Neuron (in vitro differentiated cells): ENCODE measurements at regions not wholly inside any gene's neighbourhood (a gene's known extent, or its start where the extent isn't known, plus 50 kb on each side); places are given as distances from the start of the nearest gene placed in this dataset.

ENCODE experiments used
- H2AFZ ChIP-seq: one replicate; pipeline ENCODE4 v1.6.1; 2013; ENCODE audit warnings: low read depth, mild to moderate bottlenecking, inconsistent platforms, low read length, moderate library complexity
- H3K27me3 ChIP-seq: one replicate; pipeline ENCODE4 v1.6.1; 2013; ENCODE audit warnings: low read length; ENCODE audit not compliant: insufficient read depth
- H3K36me3 ChIP-seq: one replicate; pipeline ENCODE4 v1.6.1; 2013; ENCODE audit warnings: low read length; ENCODE audit not compliant: insufficient read depth
- H3K4me1 ChIP-seq: one replicate; pipeline ENCODE4 v1.6.1; 2013; ENCODE audit warnings: low read length; ENCODE audit not compliant: insufficient read depth
- H3K4me3 ChIP-seq: 2 replicates; pipeline ENCODE4 v1.5.1; 2013; ENCODE audit warnings: mild to moderate bottlenecking, low read length, moderate library complexity
- H3K9me3 ChIP-seq: one replicate; pipeline ENCODE4 v1.6.1; 2013; ENCODE audit warnings: low read length

DNA sequence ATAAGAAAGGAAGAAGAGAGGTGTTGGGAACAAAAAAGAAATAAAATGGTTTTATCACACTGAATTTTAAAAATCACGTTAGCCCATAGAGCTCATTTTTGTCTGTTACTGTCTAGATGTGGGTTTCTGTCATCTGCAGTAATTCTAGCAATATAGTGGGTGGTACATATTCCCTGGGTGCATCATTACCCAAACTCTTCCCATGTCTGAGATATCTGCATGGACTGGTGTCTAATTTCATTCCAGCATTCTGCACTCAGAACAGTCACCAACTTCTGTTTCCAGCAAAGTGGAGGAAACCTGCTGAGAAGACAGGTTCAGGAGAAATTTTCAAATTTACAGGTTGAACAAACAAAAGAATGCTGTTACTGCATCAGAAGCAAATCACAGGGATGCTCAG lies 263.8 kb downstream of the CDH11 start:
- no peaks in the 10 kb centered on the region for H3K36me3 ChIP-seq
- no peak overlapping the region for H3K4me3 ChIP-seq
- no peak overlapping the region for H2AFZ ChIP-seq
- no peaks in the 10 kb centered on the region for H3K4me1 ChIP-seq
- H3K27me3 ChIP-seq = no peaks in the 10 kb centered on the region
- no peaks in the 10 kb centered on the region for H3K9me3 ChIP-seq

DNA sequence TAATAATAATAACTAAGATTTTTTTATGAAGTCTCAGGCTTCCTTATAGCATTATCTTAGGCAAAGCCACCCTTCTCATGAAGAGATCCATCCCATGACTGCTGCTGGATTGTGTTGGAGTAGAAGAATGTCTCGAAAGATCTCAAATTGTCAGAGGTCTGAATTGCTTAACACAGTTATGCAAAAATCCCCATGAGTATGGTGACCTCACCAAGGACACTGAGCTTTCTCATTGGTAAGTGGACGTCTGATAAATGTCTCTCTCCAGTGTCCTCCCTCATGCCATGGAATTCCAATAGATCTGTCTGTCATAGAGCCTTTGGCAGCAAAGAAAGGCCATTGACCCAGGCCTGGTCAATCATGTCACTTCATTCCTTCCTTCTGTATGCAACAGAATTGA lies 264.5 kb downstream of the CDH11 start:
- Histone ChIP-seq H3K9me3 (no peaks in the 10 kb centered on the region), H2AFZ (no peak overlapping the region), H3K4me1 (no peaks in the 10 kb centered on the region), H3K4me3 (no peak overlapping the region), H3K27me3 (no peaks in the 10 kb centered on the region), H3K36me3 (no peaks in the 10 kb centered on the region)

DNA sequence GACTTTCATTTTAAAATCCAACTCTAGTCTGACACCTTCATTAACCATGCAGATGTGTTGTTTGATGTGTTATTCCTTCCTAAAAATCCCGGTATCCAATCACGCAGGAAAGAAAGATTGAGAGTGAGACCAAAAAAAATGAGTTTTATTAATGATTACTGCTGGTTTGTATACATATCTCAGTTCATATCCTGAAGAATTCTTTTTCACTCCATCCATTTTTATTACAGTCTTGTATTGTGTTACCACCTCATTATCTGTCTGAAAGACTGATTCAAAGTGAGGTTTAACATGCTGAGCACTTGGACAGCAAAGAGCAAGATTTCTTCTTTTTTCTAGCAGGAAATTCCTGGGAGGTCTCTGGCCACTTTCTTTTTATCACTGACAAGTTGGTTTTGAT lies 268.3 kb downstream of the CDH11 start:
- H3K4me3 ChIP-seq = no peak overlapping the region
- no peaks in the 10 kb centered on the region for H3K36me3 ChIP-seq
- no peaks in the 10 kb centered on the region for H3K27me3 ChIP-seq
- no peak overlapping the region for H2AFZ ChIP-seq
- H3K4me1 ChIP-seq = no peaks in the 10 kb centered on the region
- no peaks in the 10 kb centered on the region for H3K9me3 ChIP-seq

DNA sequence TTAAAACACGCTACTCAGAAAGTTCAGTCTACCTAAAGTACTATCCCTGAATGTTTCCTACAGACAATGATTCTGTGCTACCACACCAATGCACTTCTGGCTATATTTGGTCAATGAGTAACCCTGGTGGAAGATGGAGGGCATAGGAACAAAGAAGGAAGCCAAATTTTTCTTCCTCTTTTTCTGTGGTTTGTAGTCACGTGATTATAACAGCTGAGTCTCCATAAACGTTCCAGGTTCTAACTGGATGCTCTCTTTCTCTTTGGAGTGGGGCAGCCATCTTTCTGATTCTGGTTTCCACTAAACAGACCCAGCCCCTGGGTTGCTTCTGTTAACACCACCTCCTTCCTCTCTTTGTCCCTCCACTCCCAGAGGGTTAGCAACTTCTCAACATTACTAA lies 274.9 kb downstream of the CDH11 start:
- H3K36me3 ChIP-seq = no peaks in the 10 kb centered on the region
- no peaks in the 10 kb centered on the region for H3K27me3 ChIP-seq
- no peak overlapping the region for H2AFZ ChIP-seq
- no peak overlapping the region for H3K4me3 ChIP-seq
- H3K9me3 ChIP-seq = no peaks in the 10 kb centered on the region
- H3K4me1 ChIP-seq = no peaks in the 10 kb centered on the region

DNA sequence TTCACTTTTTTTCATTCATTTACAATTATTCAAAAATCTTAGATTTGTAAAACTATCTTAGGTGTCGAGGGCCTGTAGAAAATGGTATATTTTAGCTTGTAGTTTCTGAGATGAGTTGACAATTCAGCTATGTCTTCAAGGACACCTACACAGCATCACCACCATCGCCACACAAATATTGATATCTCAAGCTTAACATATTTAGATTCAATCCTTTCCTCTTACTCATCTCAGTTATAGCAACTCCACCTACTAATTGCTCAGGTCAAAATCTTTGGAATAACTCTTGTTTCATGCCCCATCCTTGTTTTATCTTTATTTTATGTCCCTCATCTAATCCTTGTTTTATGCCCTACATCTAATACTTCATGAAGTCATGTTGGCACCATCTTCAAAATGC lies 276.8 kb downstream of the CDH11 start:
- Histone ChIP-seq H3K4me1 (no peaks in the 10 kb centered on the region), H3K9me3 (no peaks in the 10 kb centered on the region), H3K4me3 (no peak overlapping the region), H3K36me3 (no peaks in the 10 kb centered on the region), H2AFZ (no peak overlapping the region), H3K27me3 (no peaks in the 10 kb centered on the region)

DNA sequence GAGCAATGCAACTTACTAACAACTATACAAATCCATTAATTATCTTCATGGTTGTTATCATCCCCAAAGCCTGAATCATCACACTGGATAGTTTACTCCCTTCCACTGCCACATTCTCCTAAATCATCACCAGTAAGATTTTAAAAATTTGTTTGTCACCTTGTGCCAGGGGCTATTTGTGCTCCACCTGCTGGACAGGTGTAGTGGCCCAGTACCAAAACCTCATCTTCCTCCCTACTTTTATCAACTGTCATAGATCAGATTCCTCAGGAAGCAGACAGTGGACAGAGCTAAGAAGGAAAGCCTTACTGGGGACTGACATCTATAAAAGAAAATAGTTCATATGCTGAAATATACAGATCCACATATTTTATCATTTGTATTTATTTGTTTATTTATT lies 280.4 kb downstream of the CDH11 start:
- H3K36me3 ChIP-seq = no peaks in the 10 kb centered on the region
- no peaks in the 10 kb centered on the region for H3K9me3 ChIP-seq
- H3K4me3 ChIP-seq = no peak overlapping the region
- no peak overlapping the region for H2AFZ ChIP-seq
- no peaks in the 10 kb centered on the region for H3K4me1 ChIP-seq
- H3K27me3 ChIP-seq = no peaks in the 10 kb centered on the region

DNA sequence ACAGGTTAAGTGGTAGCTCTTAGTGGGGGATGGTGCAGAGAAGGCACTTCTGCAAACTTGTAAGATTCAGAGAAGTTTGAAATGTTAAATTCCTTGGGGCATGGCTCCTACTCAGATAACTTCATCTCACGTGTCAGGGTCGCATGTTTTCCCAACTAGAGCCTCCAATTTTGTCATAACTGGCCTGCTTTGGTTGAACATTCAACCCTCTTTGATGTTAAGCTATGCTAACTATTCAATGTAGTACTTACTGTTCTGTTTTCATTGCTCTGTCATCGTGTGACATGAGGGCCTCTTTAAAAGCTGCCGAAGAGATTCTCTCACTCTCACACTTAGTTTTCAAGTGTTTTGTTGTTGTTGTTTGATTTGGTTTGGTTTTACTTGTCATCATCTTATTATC lies 280.8 kb downstream of the CDH11 start:
- Histone ChIP-seq H3K27me3 (no peaks in the 10 kb centered on the region), H3K36me3 (no peaks in the 10 kb centered on the region), H2AFZ (no peak overlapping the region), H3K9me3 (no peaks in the 10 kb centered on the region), H3K4me1 (no peaks in the 10 kb centered on the region), H3K4me3 (no peak overlapping the region)

DNA sequence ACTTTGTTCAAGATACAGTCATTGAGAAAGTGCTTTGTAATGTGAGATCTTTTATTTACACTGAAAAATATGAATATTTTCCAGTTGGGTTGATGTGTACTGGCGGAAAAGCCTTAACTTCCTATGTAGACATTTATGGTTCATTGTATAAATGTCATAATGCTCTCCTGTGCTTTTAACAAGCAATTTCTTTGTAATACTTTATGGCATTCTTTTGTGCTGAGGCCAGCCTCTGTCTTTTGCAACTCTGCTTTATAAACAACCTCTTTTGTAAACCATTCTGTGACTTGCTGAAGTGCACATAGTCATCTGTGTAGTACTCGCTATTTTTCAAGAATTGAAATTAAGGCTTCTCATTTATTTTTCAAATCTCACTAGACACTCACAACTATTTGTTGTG lies 291.2 kb downstream of the CDH11 start:
- no peaks in the 10 kb centered on the region for H3K9me3 ChIP-seq
- H3K36me3 ChIP-seq = no peaks in the 10 kb centered on the region
- no peak overlapping the region for H2AFZ ChIP-seq
- H3K4me1 ChIP-seq = no peaks in the 10 kb centered on the region
- H3K4me3 ChIP-seq = no peak overlapping the region
- no peaks in the 10 kb centered on the region for H3K27me3 ChIP-seq

DNA sequence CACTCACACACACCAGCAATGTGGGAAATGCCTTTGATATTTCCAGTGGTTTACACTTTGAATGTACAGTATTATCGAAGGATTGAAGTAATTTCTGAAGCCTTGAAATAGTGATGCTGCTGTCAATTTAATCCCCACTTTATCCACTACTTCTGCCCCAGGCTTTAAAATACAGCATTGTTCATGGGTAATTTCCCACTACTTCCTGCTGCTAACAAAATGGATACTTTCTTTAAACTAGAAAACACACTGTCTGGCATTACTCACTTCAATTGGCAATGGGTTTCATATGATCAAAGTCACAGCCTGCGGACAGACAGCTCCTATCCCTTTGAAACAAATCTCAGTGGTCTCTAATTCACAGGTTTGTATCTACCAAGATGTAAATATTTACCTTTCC lies 292.2 kb downstream of the CDH11 start:
- Histone ChIP-seq H2AFZ (no peak overlapping the region), H3K4me1 (no peaks in the 10 kb centered on the region), H3K4me3 (no peak overlapping the region), H3K36me3 (no peaks in the 10 kb centered on the region), H3K9me3 (no peaks in the 10 kb centered on the region), H3K27me3 (no peaks in the 10 kb centered on the region)

DNA sequence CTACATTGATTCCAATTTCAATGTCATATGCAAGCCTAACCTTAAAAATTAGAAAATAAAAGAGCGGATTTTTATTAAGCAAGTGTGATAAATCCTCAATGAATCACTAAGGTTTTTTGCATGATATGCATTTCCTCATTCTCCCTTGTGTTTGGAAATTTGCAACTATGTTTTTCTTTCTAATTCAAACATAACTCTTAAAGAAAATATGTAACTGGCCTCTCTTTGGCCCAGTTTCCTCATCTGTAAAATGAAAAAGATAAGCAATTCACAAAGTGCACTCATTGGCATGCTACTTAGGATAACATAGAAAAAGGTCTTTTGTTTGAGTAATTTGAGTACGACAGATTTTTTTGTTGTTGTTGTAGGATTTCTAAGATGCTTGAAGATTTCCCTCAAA lies 295.5 kb downstream of the CDH11 start:
- Histone ChIP-seq H3K36me3 (no peaks in the 10 kb centered on the region), H3K27me3 (no peaks in the 10 kb centered on the region), H2AFZ (no peak overlapping the region), H3K4me1 (no peaks in the 10 kb centered on the region), H3K9me3 (no peaks in the 10 kb centered on the region), H3K4me3 (no peak overlapping the region)

DNA sequence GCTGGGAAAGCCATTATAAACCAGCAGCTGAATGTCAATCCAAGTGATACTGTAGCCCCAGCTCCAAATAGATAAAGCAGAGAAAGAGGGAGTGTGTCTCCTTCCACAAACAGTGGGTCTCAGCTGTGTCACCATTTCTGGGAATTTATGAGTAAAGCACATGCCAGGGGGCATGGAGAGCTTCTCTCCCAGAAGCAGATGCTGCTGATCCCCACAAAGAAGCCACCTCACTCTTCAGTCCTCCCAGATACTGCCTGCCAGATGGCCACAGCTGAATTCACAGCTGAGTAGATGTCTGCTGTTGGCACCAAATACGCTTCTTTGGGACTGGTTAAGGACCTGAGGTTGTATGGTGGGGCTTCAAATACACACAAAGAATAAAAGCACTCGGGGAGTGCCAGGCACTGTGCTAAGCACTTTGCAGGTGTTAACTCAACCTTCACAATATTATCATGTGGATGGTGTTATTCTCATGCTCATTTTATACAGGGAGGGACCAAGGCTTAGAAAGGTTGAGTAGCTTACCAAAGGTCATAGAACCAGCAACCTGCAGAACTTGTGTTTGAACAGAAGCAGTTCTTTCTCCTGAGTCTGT lies 298.3 kb downstream of the CDH11 start:
- H3K9me3 ChIP-seq = no peaks in the 10 kb centered on the region
- H3K27me3 ChIP-seq = no peaks in the 10 kb centered on the region
- no peaks in the 10 kb centered on the region for H3K36me3 ChIP-seq
- H3K4me3 ChIP-seq = no peak overlapping the region
- no peak overlapping the region for H2AFZ ChIP-seq
- H3K4me1 ChIP-seq = no peaks in the 10 kb centered on the region

DNA sequence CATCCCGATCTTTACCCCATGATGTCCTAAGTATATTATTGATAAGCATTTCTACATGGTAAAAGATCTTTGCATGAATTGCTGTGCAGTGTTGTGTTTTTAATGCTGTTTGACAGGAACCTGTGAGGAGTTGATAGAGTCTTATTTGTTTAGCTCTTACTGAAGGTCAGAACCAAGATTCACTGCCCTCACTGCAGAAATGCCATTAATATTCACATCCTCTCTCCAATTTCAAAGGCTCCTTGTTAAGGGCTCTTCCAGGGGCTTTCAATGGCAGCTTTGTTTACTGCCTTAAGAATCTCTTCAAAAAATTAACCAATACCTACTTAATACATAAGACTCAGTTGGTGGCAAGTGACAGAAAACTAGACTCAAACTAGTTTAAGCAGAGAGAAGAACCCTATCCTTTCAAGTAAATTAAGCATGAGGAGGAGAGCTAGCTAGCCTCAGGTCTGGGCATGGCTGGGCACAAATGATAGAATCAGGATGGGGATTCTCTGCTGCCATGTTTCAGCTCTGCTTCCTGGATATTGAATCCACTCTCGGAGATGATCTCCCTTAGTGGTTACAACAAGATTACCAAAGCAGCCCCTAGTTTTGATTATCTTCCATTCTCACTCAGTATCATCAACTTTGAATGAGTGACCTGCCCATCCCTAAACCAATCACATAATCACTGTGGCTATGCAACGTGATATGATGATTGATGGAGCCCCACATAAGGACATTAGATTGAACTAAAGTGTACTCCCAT lies 311.8 kb downstream of the CDH11 start:
- no peaks in the 10 kb centered on the region for H3K4me1 ChIP-seq
- no peaks in the 10 kb centered on the region for H3K9me3 ChIP-seq
- no peaks in the 10 kb centered on the region for H3K36me3 ChIP-seq
- H3K4me3 ChIP-seq = no peak overlapping the region
- no peaks in the 10 kb centered on the region for H3K27me3 ChIP-seq
- no peak overlapping the region for H2AFZ ChIP-seq

DNA sequence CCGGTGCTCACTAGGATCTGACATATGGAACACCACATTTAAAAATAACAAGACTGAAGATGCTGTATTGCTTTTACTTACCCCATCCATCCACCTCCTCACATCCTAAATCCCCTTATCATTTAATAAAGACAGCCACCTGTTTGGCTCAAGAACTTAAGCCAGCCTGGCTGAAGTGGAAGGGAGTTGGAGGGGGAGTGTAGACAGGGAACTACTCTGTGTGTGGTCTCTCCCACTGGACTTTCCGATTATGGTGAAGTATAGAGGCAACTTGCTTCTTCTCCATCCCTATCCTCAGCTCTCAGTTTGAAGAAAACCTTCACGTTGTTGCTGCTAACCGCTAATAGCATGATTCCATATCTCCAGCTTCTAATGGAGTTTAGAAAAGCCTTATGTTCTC lies 313.4 kb downstream of the CDH11 start:
- H3K27me3 ChIP-seq = no peaks in the 10 kb centered on the region
- no peak overlapping the region for H3K4me3 ChIP-seq
- H3K36me3 ChIP-seq = no peaks in the 10 kb centered on the region
- H2AFZ ChIP-seq = no peak overlapping the region
- H3K4me1 ChIP-seq = no peaks in the 10 kb centered on the region
- no peaks in the 10 kb centered on the region for H3K9me3 ChIP-seq

DNA sequence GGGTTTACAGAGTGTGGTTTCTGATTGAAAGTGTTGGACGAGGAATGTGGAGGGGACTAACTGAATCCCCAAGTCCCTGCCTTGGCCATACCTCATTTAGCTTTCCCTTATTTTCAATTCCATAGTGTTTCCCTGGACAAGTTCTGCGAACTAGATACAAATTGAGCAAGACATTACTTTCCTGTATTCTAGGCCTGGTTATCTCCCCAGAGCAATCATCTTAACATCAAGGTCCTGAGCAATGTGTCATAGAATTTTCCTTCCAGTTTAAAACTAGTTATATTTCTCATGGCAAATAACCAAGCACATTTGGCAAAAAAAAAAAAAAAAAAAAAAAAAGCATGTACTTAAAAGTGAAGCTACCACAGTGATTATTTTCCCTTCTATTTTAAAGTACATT lies 330.1 kb downstream of the CDH11 start:
- Histone ChIP-seq H2AFZ (no peak overlapping the region), H3K4me1 (no peaks in the 10 kb centered on the region), H3K27me3 (no peaks in the 10 kb centered on the region), H3K9me3 (no peaks in the 10 kb centered on the region), H3K36me3 (no peaks in the 10 kb centered on the region), H3K4me3 (no peak overlapping the region)
